HS-27A (cell line): ENCODE measurements at regions not wholly inside any gene's neighbourhood (a gene's known extent, or its start where the extent isn't known, plus 50 kb on each side); places are given as distances from the start of the nearest gene placed in this dataset.

Source experiments
- DNase-seq: peaks from one replicate; pipeline ENCODE4 v3.0.0-alpha.2; 2012; ENCODE audit warnings: low read depth, missing footprints

GRCh38 chr21:25024639-25025038 is 582.6 kb downstream of the MRPL39 start:
- DNase-seq, result no peak

GRCh38 chr21:25005388-25005787 is 601.9 kb downstream of the MRPL39 start:
- no peak for DNase-seq

DNA sequence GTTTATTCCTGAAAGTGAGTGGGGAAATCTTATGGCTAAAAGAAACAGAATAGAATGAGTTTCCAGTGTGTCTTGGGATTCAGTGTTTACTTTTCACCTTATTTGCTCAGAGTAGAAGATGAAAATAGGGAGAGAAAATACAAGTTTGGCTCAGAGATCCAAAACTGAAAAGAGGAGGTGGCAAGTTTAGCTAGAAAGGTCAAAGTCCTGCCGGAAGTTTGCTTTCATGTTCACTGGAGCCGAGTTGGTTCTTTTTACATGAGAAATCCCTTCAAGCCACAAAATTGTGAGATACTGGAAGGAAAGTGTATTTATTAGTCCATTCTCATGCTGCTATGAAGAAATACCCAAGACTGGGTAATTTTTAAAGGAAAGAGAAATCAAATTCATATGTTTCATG is 604.6 kb downstream of the MRPL39 start:
- DNase-seq, result no peak

- no peak for DNase-seq
Measured at GRCh38 chr21:24995216-24995615, 612.1 kb downstream of the MRPL39 start.

- no peak for DNase-seq
Measured at GRCh38 chr21:24994717-24995116, 612.6 kb downstream of the MRPL39 start.

- no peak for DNase-seq
Measured at GRCh38 chr21:24989516-24989915, 617.8 kb downstream of the MRPL39 start.

GRCh38 chr21:24988941-24989340 is 618.3 kb downstream of the MRPL39 start:
- no peak for DNase-seq

- DNase-seq, result no peak
Measured at GRCh38 chr21:24976238-24976637, 631.0 kb downstream of the MRPL39 start.

DNA sequence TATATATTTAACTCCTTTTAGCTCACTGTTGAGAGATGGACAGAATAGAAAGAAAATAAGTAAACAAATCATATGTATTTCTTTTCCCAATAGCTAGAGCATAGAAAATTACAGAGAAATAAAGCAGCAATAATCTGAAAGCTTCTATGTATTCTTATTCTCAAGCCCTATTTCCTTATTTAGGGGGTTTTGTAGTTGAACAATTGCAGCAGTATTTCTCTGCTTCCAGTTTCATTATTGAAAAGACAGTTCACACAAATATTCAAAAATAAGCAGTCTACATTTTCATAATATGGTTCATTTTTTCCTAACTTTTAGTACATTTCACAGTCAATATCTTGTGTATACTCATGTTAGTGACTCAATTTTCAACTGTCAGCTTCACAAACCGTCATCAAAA is 638.2 kb downstream of the MRPL39 start:
- DNase-seq, result no peak

DNA sequence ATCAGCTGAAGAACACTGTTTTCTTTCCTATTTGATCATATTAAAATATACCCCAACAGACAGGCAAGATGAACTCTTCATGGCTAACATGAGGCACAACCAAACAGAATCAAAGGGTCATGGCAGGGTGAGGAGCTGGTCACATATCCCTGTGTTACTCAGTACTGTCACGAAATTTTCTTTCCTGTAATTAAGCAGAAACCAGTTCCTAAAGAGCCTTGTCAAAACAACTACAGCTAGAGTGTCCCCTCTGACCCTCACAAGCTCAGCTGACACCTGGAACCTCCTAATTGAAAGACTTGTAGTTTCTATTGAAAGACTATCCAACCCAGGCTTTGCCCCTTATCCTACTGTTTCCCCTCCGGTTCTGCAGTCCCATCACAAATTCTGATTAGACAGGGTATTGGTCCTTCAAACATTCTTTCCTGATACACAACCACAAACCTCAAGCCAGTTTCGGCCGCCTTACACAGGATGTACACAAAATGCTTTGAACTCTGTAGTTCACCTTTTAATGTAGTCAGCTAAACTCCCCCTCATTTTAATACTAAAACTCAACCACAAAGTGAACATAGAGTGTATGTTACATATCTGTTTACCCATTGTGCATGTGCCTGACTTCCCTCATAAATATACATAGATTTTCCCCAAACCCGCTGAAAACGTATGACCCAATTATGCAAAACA is 651.9 kb downstream of the MRPL39 start:
- no peak for DNase-seq

DNA sequence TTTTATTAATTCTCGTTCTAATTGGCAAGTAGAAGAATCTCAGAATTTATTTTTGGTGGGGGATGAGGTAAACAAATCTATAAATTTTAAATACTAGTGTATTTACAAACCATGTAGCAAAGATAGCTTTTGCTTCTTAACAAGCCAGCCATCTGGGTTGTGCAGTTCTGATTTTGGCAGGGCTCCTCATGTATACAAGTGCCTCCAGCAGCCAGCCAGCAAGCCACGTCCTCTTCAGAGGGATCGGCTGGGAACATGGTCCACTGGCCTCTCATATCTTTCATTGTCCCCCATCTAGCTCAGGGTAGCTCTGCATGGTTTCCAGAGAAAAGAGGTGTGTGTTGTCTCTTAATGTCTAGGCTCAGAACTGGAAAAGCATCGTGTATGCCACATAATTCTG is 659.1 kb downstream of the MRPL39 start:
- no peak for DNase-seq

DNA sequence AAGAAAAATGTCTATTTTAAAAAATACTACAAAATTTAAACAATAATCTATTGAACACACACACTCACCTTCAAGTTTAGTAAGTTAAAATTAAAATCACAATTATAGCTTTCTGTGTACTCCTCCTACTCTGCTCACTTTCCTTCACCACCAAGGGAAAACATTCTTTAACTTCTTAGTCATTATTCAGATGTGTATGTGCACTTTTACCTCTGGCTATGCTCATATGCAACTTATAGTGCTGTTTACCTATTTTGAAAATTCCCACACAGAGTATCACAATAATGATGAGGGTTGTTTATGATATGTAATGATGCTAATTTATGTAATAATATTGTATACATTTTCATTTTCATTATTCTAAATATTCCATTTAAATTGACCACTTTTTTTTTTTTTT is 661.4 kb downstream of the MRPL39 start:
- DNase-seq, result no peak

- DNase-seq, result no peak
Measured at GRCh38 chr21:24941316-24942185, 665.7 kb downstream of the MRPL39 start.

DNA sequence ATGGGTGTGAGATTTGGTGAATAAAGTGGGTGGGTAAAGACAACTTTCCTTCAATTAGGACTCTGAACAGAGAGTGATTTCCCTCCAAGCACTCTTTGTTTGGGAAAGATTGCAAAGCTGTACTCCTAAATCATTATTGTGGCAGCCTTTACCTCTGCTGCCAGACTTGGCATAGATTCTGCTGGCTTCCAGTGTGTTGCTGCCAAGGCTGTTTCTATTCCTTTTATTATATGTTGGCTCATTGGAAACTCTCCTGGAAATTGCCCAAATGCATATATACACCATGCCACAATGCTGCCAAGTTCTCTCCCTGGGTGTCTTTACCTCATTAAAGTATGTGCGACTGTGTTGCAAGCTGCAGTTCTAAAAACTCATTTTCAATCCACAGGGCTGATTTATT is 668.0 kb downstream of the MRPL39 start:
- no peak for DNase-seq

DNA sequence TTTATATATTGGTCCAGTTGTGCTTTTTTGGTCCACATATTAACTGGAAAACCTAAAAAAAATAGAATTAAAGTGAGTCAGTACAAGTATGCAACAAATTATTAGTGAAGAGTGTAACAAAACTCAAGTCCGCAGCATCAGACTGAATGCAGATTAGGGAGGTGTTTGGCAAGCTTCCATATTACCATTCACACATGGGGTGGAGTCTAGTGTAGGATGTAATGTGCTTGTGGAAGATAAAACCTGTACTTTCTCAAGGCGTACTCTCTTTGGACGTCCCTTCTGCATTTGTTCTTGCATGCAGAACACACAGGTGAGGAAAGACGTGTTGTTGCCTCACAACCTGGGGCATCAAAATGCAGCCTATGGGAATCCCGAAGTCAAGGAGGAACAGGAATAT is 668.7 kb downstream of the MRPL39 start:
- DNase-seq, result no peak

GRCh38 chr21:24935991-24936390 is 671.3 kb downstream of the MRPL39 start:
- no peak for DNase-seq

DNA sequence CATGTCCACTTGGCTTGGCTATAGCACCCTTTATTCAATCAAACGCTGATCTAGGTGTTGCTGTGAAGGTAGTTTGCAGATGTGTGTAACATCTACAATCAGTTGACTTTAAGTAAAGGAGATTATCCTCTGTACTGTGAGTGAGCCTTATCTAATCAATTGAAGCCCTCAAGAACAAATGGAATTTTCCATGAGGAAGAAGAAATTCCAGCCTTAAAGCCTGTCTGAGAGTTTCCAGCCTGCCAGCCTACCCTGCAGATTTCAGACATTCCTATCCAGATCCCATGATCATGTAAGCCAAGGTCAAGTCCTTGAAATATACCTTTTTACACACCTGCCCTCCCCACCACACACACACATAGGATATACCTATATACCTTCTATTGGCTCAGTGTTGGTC is 696.7 kb downstream of the MRPL39 start:
- DNase-seq, result no peak

GRCh38 chr21:24903994-24904635 is 703.2 kb downstream of the MRPL39 start:
- DNase-seq, result no peak

GRCh38 chr21:24899138-24899537 is 708.1 kb downstream of the MRPL39 start:
- no peak for DNase-seq

- DNase-seq, result no peak
Measured at GRCh38 chr21:24897883-24898282, 709.4 kb downstream of the MRPL39 start.

- no peak for DNase-seq
Measured at GRCh38 chr21:24896735-24897124, 710.6 kb downstream of the MRPL39 start.

DNA sequence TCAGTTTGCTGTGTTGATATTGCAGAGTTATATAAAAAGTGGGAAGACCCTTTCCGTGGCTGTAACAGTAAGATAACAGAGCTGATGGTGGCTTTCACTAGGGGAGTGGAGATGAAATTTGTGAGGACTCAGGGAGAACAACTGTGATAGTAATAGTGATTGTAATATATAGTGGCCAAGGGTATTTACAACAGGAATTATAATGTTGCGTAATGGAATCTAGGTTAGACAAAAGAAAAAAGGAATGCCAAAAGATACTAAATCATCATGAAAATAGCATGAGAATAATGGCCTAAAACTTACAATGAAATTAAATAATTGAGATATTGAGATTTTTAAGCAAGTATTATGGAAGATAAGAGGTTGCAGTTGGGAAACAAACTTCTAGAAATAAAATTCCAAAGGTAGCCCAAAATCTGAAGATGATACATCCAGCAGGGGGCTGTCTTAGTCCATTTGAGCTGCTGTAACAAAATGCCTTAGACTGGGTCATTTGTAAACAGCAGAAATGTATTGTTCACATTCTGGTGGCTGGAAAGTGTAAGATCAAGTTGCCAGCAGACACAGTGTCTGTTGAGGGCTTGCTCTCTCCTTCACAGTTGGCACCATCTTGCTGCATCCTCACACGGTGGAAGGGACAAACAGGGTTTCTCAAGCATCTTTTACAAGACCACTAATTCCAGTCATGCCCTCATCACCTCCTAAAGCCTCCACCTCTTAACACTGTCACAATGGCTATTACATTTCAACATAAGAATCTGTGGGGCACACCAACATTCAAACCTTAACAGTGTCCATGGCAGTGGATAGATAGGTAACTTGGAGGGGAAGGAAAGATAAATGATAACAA is 711.2 kb downstream of the MRPL39 start:
- peak; percentile 9 for DNase-seq
